NB4 (cell line): ENCODE measurements at regions not wholly inside any gene's neighbourhood (a gene's known extent, or its start where the extent isn't known, plus 50 kb on each side); places are given as distances from the start of the nearest gene placed in this dataset.

Experiments used
- POLR2A ChIP-seq: IDR thresholded peaks from 2 replicates; pipeline ENCODE4 v1.6.1; 2011; ENCODE audit warnings: mild to moderate bottlenecking; ENCODE audit not compliant: insufficient read length; ENCODE audit errors: extremely low read depth
- TF ChIP-seq, protein P1 (sequence below): IDR thresholded peaks from 2 replicates; pipeline ENCODE4 v1.6.1; 2011; ENCODE audit warnings: low read depth, low read length

DNA sequence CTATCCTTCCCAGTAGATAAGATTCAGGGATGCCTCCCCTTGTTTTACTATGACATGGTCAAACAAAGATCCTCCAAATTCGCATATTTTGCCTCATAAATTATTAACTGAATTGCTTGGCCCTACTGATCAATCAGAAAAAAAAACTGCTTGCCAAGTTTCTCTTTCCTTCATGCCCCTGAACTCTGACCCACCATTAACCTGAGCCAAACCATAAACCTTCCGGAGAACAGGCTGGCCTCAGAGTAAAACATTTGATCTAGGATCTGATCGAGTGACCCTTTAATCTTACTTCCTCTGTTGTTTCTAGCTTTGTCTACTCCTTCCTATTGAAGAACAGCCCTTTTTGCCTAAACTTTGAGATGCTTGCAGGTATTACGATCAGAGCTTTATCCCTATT is 209.7 kb upstream of the FAM47A start:
- no peak for TF ChIP-seq POLR2A
- TF ChIP-seq, protein P1, sequence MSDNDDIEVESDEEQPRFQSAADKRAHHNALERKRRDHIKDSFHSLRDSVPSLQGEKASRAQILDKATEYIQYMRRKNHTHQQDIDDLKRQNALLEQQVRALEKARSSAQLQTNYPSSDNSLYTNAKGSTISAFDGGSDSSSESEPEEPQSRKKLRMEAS = no peak
